ENCODE measurements at regions not wholly inside any gene's neighbourhood (a gene's known extent, or its start where the extent isn't known, plus 50 kb on each side); places are given as distances from the start of the nearest gene placed in this dataset.

- DNase-seq (ENCODE audit: low read depth) (no peak), FAIRE-seq (no peak)
- no peaks in the 10 kb centered on the region for H3K27me3 ChIP-seq (ENCODE audit: control insufficient read depth, insufficient read depth, low read length)
- TF ChIP-seq CTCF (IDR thresholded peaks at IDR 0.05; ENCODE audit: insufficient read depth, low read length, severe bottlenecking), result no peak
- H3K4me3 ChIP-seq (ENCODE audit: low read depth, low read length), result no peak overlapping the region
- no peaks in the 10 kb centered on the region for H3K36me3 ChIP-seq (ENCODE audit: control insufficient read depth, insufficient read depth, low read length)
These were observed 121.3 kb downstream of the MBL2 start for GRCh38 chr10:52651293-52651692.

GRCh38 chr10:52652431-52653262, 119.9 kb downstream of the MBL2 start:
- no peak overlapping the region for H3K4me3 ChIP-seq (ENCODE audit: low read depth, low read length)
- FAIRE-seq, result no peak
- no peak for DNase-seq (ENCODE audit: low read depth)
- H3K27me3 ChIP-seq (ENCODE audit: control insufficient read depth, insufficient read depth, low read length), result no peaks in the 10 kb centered on the region
- no peaks in the 10 kb centered on the region for H3K36me3 ChIP-seq (ENCODE audit: control insufficient read depth, insufficient read depth, low read length)
- TF ChIP-seq CTCF (IDR thresholded peaks at IDR 0.05; ENCODE audit: insufficient read depth, low read length, severe bottlenecking), result no peak

- no peaks in the 10 kb centered on the region for H3K27me3 ChIP-seq (ENCODE audit: control insufficient read depth, insufficient read depth, low read length)
- no peak for DNase-seq (ENCODE audit: low read depth)
- FAIRE-seq, result no peak
- no peaks in the 10 kb centered on the region for H3K36me3 ChIP-seq (ENCODE audit: control insufficient read depth, insufficient read depth, low read length)
- H3K4me3 ChIP-seq (ENCODE audit: low read depth, low read length), result no peak overlapping the region
- TF ChIP-seq CTCF (IDR thresholded peaks at IDR 0.05; ENCODE audit: insufficient read depth, low read length, severe bottlenecking), result no peak
These were observed 119.2 kb downstream of the MBL2 start for GRCh38 chr10:52653263-52653909.

GRCh38 chr10:52654201-52654600, 118.4 kb downstream of the MBL2 start:
- H3K27me3 ChIP-seq (ENCODE audit: control insufficient read depth, insufficient read depth, low read length), result no peaks in the 10 kb centered on the region
- no peak for TF ChIP-seq CTCF (IDR thresholded peaks at IDR 0.05; ENCODE audit: insufficient read depth, low read length, severe bottlenecking)
- FAIRE-seq (no peak), DNase-seq (ENCODE audit: low read depth) (no peak)
- H3K36me3 ChIP-seq (ENCODE audit: control insufficient read depth, insufficient read depth, low read length), result no peaks in the 10 kb centered on the region
- H3K4me3 ChIP-seq (ENCODE audit: low read depth, low read length), result no peak overlapping the region

- DNase-seq (ENCODE audit: low read depth), result no peak
- no peak for FAIRE-seq
- TF ChIP-seq CTCF (IDR thresholded peaks at IDR 0.05; ENCODE audit: insufficient read depth, low read length, severe bottlenecking), result no peak
- Histone ChIP-seq H3K27me3 (ENCODE audit: control insufficient read depth, insufficient read depth, low read length) (no peaks in the 10 kb centered on the region), H3K36me3 (ENCODE audit: control insufficient read depth, insufficient read depth, low read length) (no peaks in the 10 kb centered on the region), H3K4me3 (ENCODE audit: low read depth, low read length) (no peak overlapping the region)
These were observed 114.5 kb downstream of the MBL2 start for GRCh38 chr10:52658112-52658511.

All from bronchial epithelial cell (primary cell).